Activated CD8-positive, alpha-beta T cell treated with anti-CD3 and anti-CD28 coated beads for 36 hours (primary cell): ENCODE measurements at regions not wholly inside any gene's neighbourhood (a gene's known extent, or its start where the extent isn't known, plus 50 kb on each side); places are given as distances from the start of the nearest gene placed in this dataset.

Experiments used
- ATAC-seq: fragments of 200-7000 bp; cut with Tn5 transposase; one replicate; pipeline ENCODE4 v1.10.0; 2021; ENCODE audit warnings: mild to moderate bottlenecking, moderate library complexity
- CTCF ChIA-PET: fragments of 350-600 bp; sonication (Branson Sonifier 250); formaldehyde crosslinking; loops from one replicate; lab custom pipeline; 2021; ENCODE audit warnings: antibody characterized with exemption; lab: Charles Lee
- POLR2A ChIA-PET: fragments of 350-600 bp; sonication (Branson Sonifier 250); formaldehyde crosslinking; loops from one replicate; lab custom pipeline; 2021; ENCODE audit warnings: antibody characterized with exemption; lab: Charles Lee
- DNase-seq: peaks from one replicate; pipeline ENCODE4 v3.0.0-alpha.2; 2020
- H3K27ac Mint-ChIP-seq: one replicate; pipeline ENCODE4 v1.8.0; 2021; ENCODE audit warnings: mild to moderate bottlenecking, mixed read lengths
- H3K27me3 Mint-ChIP-seq: one replicate; pipeline ENCODE4 v1.8.0; 2021; ENCODE audit warnings: mixed read lengths
- H3K36me3 Mint-ChIP-seq: one replicate; pipeline ENCODE4 v1.8.0; 2021; ENCODE audit warnings: low read depth, mixed read lengths
- H3K4me1 Mint-ChIP-seq: one replicate; pipeline ENCODE4 v1.8.0; 2021; ENCODE audit warnings: low read depth, mixed read lengths
- H3K4me3 Mint-ChIP-seq: one replicate; pipeline ENCODE4 v1.8.0; 2021; ENCODE audit warnings: mild to moderate bottlenecking, moderate library complexity, mixed read lengths
- H3K9me3 Mint-ChIP-seq: one replicate; pipeline ENCODE4 v1.8.0; 2021; ENCODE audit warnings: mixed read lengths
- intact Hi-C: fragments of 100-400 bp; cut with micrococcal nuclease; formaldehyde crosslinking; loops from one replicate; pipeline ENCODE4 v1.10.0; 2022
- TF ChIP-seq, protein P1 (sequence below): fragments of 200-600 bp; IDR thresholded peaks from one replicate; pipeline ENCODE4 v1.8.0; 2022; ENCODE audit warnings: antibody characterized with exemption, mild to moderate bottlenecking

DNA sequence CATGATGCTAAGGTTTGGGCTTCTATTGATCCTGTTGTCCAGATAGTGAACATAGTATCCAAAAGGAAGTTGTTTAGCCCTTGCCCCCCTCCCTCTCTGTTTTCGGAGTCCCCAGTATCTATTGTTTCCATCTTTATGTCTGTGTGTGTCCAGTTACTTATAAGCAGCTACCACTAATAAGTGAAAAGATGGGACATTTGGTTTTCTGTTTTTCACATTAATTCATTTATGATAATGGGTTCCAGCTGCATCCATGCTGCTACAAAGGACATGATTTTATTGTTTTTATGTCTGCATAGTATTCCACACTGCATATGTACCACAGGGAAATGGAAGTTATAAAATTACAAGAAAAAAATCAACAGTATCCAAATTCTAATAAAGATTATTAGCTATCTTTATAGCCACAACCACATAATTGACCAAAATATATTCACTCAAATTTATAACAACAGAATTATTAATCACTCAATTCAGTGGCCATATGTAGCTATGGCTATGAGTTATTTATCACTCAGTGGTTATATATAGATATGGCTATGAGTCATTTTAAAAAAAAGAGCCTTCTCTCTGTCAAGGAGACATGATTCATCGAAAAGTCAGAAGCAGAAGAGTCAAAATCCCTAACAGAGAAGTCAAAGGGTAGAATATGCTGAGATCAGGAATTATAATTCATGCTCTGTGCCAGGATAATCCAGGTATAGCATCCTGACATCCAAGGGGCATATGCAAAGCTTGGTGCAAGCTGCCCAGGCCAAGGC, 367.5 kb downstream of the DEPDC1B start:
- CTCF ChIA-PET: no interaction called here

DNA sequence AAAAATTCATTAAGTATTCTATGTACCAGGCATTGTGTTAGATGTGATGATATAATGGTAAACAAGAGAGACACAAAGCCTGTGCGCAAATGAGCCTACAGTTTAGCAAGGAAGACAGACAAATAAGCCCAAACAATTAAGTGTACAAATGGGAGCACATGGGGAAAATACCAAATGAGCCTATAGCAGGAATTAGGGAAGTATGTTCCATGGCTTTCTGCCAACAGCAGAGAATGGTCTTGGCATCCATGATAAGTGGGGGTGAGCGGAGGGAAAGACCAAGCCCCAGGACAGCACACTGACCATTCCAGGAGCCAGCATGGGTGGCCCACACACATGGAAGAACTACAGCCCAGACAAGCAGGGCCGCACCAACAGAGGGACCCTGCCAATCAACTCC, 369.7 kb downstream of the DEPDC1B start:
- no peak overlapping the region for H3K4me3 Mint-ChIP-seq
- no peaks in the 10 kb centered on the region for H3K9me3 Mint-ChIP-seq
- CTCF ChIA-PET: no interaction called here
- no peak for DNase-seq
- no peak overlapping the region for H3K27ac Mint-ChIP-seq
- H3K4me1 Mint-ChIP-seq: no peaks in the 10 kb centered on the region
- TF ChIP-seq, protein P1, sequence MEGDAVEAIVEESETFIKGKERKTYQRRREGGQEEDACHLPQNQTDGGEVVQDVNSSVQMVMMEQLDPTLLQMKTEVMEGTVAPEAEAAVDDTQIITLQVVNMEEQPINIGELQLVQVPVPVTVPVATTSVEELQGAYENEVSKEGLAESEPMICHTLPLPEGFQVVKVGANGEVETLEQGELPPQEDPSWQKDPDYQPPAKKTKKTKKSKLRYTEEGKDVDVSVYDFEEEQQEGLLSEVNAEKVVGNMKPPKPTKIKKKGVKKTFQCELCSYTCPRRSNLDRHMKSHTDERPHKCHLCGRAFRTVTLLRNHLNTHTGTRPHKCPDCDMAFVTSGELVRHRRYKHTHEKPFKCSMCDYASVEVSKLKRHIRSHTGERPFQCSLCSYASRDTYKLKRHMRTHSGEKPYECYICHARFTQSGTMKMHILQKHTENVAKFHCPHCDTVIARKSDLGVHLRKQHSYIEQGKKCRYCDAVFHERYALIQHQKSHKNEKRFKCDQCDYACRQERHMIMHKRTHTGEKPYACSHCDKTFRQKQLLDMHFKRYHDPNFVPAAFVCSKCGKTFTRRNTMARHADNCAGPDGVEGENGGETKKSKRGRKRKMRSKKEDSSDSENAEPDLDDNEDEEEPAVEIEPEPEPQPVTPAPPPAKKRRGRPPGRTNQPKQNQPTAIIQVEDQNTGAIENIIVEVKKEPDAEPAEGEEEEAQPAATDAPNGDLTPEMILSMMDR: no peak
- no peaks in the 10 kb centered on the region for H3K36me3 Mint-ChIP-seq
- intact Hi-C loops: no loop called here
- ATAC-seq: no peak
- POLR2A ChIA-PET: no interaction called here
- peaks cover 1% of the 10 kb centered on the region for H3K27me3 Mint-ChIP-seq

More for the DNA sequence above, 367.5 kb downstream of the DEPDC1B start:
- DNase-seq (no peak), ATAC-seq (no peak)
- H3K27me3 Mint-ChIP-seq: peaks cover 3% of the 10 kb centered on the region
- H3K9me3 Mint-ChIP-seq: no peaks in the 10 kb centered on the region
- no peak overlapping the region for H3K4me3 Mint-ChIP-seq
- intact Hi-C loops: no loop called here
- no peaks in the 10 kb centered on the region for H3K4me1 Mint-ChIP-seq
- TF ChIP-seq, protein P1: no peak
- no peak overlapping the region for H3K27ac Mint-ChIP-seq
- POLR2A ChIA-PET: no interaction called here
- H3K36me3 Mint-ChIP-seq: no peaks in the 10 kb centered on the region

- Mint-ChIP-seq H3K4me1 (no peaks in the 10 kb centered on the region), H3K4me3 (no peak overlapping the region), H3K27me3 (peaks cover 1% of the 10 kb centered on the region), H3K27ac (no peak overlapping the region), H3K36me3 (no peaks in the 10 kb centered on the region), H3K9me3 (peaks cover 7% of the 10 kb centered on the region)
- ATAC-seq: no peak
- no peak for DNase-seq
- TF ChIP-seq, protein P1: no peak
- CTCF ChIA-PET: no interaction called here
- intact Hi-C loops: no loop called here
- POLR2A ChIA-PET: no interaction called here
Observed at GRCh38 chr5:60325870-60326269, 374.1 kb downstream of the DEPDC1B start.

- no peak for DNase-seq
- H3K27me3 Mint-ChIP-seq: peaks cover 1% of the 10 kb centered on the region
- ChIA-PET POLR2A (no interaction called here), CTCF (interaction anchor here (1.4 kb wide), 1 partner anchor 15 kb away, joined by 3 read pairs; no protein-coding TSS in a partner anchor)
- peaks cover 12% of the 10 kb centered on the region for H3K9me3 Mint-ChIP-seq
- no peak overlapping the region for H3K27ac Mint-ChIP-seq
- intact Hi-C loops: no loop called here
- no peaks in the 10 kb centered on the region for H3K4me1 Mint-ChIP-seq
- no peak for ATAC-seq
- TF ChIP-seq, protein P1: no peak
- H3K36me3 Mint-ChIP-seq: no peaks in the 10 kb centered on the region
- no peak overlapping the region for H3K4me3 Mint-ChIP-seq
Observed at GRCh38 chr5:60323596-60323995, 376.4 kb downstream of the DEPDC1B start.

DNA sequence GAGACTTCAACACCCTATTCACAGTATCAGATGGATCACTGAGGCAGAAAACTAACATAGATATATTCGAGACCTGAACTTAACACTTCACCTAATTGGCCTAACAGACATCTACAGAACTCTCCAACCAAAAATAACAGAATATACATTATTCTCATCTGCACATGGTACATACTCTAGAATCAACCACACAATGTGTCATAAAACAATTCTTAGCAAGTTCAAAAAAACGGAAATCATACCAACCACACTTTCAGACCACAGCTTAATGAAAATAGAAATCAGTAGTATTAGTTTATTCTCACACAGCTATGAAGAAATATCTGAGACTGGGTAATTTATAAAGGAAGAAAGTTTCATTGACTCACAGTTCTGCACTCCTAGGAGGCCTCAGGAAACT, 387.9 kb downstream of the DEPDC1B start:
- H3K27ac Mint-ChIP-seq: no peak overlapping the region
- DNase-seq: no peak
- ATAC-seq: no peak
- H3K4me1 Mint-ChIP-seq: no peaks in the 10 kb centered on the region
- TF ChIP-seq, protein P1: no peak
- H3K4me3 Mint-ChIP-seq: no peak overlapping the region
- no peaks in the 10 kb centered on the region for H3K9me3 Mint-ChIP-seq
- H3K27me3 Mint-ChIP-seq: no peaks in the 10 kb centered on the region
- H3K36me3 Mint-ChIP-seq: no peaks in the 10 kb centered on the region
- POLR2A ChIA-PET: no interaction called here
- CTCF ChIA-PET: no interaction called here
- intact Hi-C loops: no loop called here
